ENCODE measurements at regions not wholly inside any gene's neighbourhood (a gene's known extent, or its start where the extent isn't known, plus 50 kb on each side); places are given as distances from the start of the nearest gene placed in this dataset.

DNA sequence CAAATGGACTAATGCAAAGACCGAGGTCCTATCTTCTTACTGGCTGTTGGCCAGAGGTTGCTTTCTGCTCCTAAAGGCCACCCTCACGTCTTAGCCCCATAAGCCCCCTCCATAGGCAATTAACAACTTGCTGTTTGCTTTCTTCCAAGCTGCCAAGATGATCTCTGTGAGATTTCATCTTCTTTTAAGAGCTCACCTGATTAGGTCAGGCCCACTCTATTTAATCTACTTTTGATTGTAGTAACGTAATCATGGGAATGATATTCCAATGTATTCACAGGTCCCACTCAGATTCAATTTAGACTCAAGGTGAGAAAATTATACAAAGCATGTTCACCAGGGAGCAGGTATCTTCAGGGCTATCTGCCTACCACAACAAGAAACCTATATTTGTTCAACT, 84.4 kb upstream of the RAD23B start:
- TF ChIP-seq, protein P1, sequence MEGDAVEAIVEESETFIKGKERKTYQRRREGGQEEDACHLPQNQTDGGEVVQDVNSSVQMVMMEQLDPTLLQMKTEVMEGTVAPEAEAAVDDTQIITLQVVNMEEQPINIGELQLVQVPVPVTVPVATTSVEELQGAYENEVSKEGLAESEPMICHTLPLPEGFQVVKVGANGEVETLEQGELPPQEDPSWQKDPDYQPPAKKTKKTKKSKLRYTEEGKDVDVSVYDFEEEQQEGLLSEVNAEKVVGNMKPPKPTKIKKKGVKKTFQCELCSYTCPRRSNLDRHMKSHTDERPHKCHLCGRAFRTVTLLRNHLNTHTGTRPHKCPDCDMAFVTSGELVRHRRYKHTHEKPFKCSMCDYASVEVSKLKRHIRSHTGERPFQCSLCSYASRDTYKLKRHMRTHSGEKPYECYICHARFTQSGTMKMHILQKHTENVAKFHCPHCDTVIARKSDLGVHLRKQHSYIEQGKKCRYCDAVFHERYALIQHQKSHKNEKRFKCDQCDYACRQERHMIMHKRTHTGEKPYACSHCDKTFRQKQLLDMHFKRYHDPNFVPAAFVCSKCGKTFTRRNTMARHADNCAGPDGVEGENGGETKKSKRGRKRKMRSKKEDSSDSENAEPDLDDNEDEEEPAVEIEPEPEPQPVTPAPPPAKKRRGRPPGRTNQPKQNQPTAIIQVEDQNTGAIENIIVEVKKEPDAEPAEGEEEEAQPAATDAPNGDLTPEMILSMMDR (conservative IDR thresholded peaks at IDR 0.05; ENCODE audit: low read length), result no peak
- no peak for TF ChIP-seq EZH2phosphoT487 (IDR thresholded peaks at IDR 0.05; ENCODE audit: borderline replicate concordance)

Data from Loucy (cell line).